HCT116 (cell line): ENCODE measurements at regions not wholly inside any gene's neighbourhood (a gene's known extent, or its start where the extent isn't known, plus 50 kb on each side); places are given as distances from the start of the nearest gene placed in this dataset.

Experiments used
- ATAC-seq: fragments of 200-7000 bp; cut with Tn5 transposase; 2 replicates; pipeline ENCODE4 v1.9.1; 2020; ENCODE audit warnings: mild to moderate bottlenecking, moderate library complexity
- BruUV-seq: library from RNA; stranded (reverse); fragments of 400-500 nt; replicated peaks from 2 replicates; lab custom pipeline; 2021; lab: Mats Ljungman, UMichigan
- CTCF ChIA-PET: fragments of 300-600 bp; sonication (Branson Sonifier 250); formaldehyde crosslinking; loops from one replicate; lab custom pipeline; 2021; ENCODE audit warnings: antibody characterized with exemption; lab: Charles Lee
- POLR2A ChIA-PET: fragments of 300-600, 350-600 bp; sonication (Branson Sonifier 250); formaldehyde crosslinking; loops from one replicate; lab custom pipeline; 2021; ENCODE audit warnings: antibody characterized with exemption; lab: Charles Lee
- RAD21 ChIA-PET, 2 experiments: fragments of 300-600 bp; sonication (Branson Sonifier 250); formaldehyde crosslinking; loops; one replicate each; lab custom pipeline; 2023; ENCODE audit warnings: low total read pairs in 2 of 2; ENCODE audit not compliant: uncharacterized antibody in 2 of 2, unreplicated experiment in 2 of 2, low non-redundant PET in 1 of 2; lab: Charles Lee
- DNase-seq: peaks from one replicate; pipeline ENCODE4 v3.0.0-alpha.2; 2010; ENCODE audit warnings: low read depth, low spot score
- H2AFZ ChIP-seq: fragments of 200-600 bp; shearing (Covaris generic), sonication (generic); 2 replicates; pipeline ENCODE4 v1.6.1; 2017; ENCODE audit warnings: low read depth, mixed run types, mixed read lengths, antibody characterized with exemption, low read length; ENCODE audit not compliant: poor library complexity, severe bottlenecking
- H3K27ac ChIP-seq: 2 replicates; pipeline ENCODE4 v1.5.1; 2012; ENCODE audit warnings: low read depth, low read length
- H3K27me3 ChIP-seq: fragments of 200-600 bp; sonication (generic); 2 replicates; pipeline ENCODE4 v1.6.1; 2016; ENCODE audit warnings: mixed run types, low read length, mixed read lengths; ENCODE audit not compliant: insufficient read depth
- H3K36me3 ChIP-seq, 2 experiments: fragments of 200-500 bp in 1 of 2; fragments of 200-600 bp in 1 of 2; sonication (Bioruptor generic) in 1 of 2; sonication (generic) in 1 of 2; 2 replicates each; pipeline versions ENCODE4 v1.5.1 to v1.6.1; 2014 to 2016; ENCODE audit warnings: low read length in 2 of 2, inconsistent platforms in 1 of 2, mixed read lengths in 1 of 2, mixed run types in 1 of 2; ENCODE audit not compliant: insufficient read depth in 2 of 2, control insufficient read depth in 1 of 2
- H3K4me1 ChIP-seq, 2 experiments: fragments of 200-600 bp in 1 of 2; sonication (generic) in 1 of 2; 2 replicates each; pipeline versions ENCODE4 v1.5.1 to v1.6.1; 2012 to 2017; ENCODE audit warnings: low read length in 2 of 2, inconsistent platforms in 1 of 2, mild to moderate bottlenecking in 1 of 2, mixed read lengths in 1 of 2, mixed run types in 1 of 2, moderate library complexity in 1 of 2; ENCODE audit not compliant: insufficient read depth in 2 of 2, control insufficient read depth in 1 of 2
- H3K4me2 ChIP-seq: fragments of 200-600 bp; sonication (generic); 2 replicates; pipeline ENCODE4 v1.6.1; 2017; ENCODE audit warnings: mixed run types, low read length, mixed read lengths
- H3K4me3 ChIP-seq, 2 experiments: fragments of 200-600 bp in 1 of 2; sonication (generic) in 1 of 2; replicated peaks in 1 of 2; 2 replicates each; pipeline ENCODE4 v1.5.1; 2011 to 2016; ENCODE audit warnings: low read length in 2 of 2, control low read depth in 1 of 2, low read depth in 1 of 2, mild to moderate bottlenecking in 1 of 2, mixed read lengths in 1 of 2, mixed run types in 1 of 2
- H3K79me2 ChIP-seq: fragments of 200-600 bp; sonication (generic); 2 replicates; pipeline ENCODE4 v1.6.1; 2017; ENCODE audit warnings: mild to moderate bottlenecking, mixed run types, low read length, moderate library complexity, mixed read lengths; ENCODE audit not compliant: insufficient read depth
- H3K9ac ChIP-seq: fragments of 200-600 bp; sonication (generic); 2 replicates; pipeline ENCODE4 v1.6.1; 2016; ENCODE audit warnings: low read length, mixed read lengths
- H3K9me2 ChIP-seq: fragments of 200-600 bp; sonication (generic), shearing (Covaris generic); 2 replicates; pipeline ENCODE4 v1.6.1; 2017; ENCODE audit warnings: mixed run types, mild to moderate bottlenecking, moderate library complexity; ENCODE audit not compliant: insufficient read depth
- H3K9me3 ChIP-seq, 2 experiments: fragments of 200-500 bp in 1 of 2; fragments of 200-600 bp in 1 of 2; sonication (Bioruptor generic) in 1 of 2; sonication (generic) in 1 of 2; 2 replicates each; pipeline ENCODE4 v1.6.1; 2014 to 2017; ENCODE audit warnings: low read length in 2 of 2, mixed read lengths in 2 of 2, inconsistent platforms in 1 of 2, low read depth in 1 of 2, mild to moderate bottlenecking in 1 of 2, mixed run types in 1 of 2, moderate library complexity in 1 of 2; ENCODE audit not compliant: control insufficient read depth in 1 of 2, insufficient read depth in 1 of 2
- H4K20me1 ChIP-seq: fragments of 200-600 bp; sonication (generic), shearing (Covaris generic); 2 replicates; pipeline ENCODE4 v1.6.1; 2017; ENCODE audit warnings: mixed run types, mild to moderate bottlenecking, moderate library complexity; ENCODE audit not compliant: insufficient read depth
- CBX3 ChIP-seq: IDR thresholded peaks from 2 replicates; pipeline ENCODE4 v1.6.1; 2012; ENCODE audit warnings: low read depth
- CEBPB ChIP-seq: IDR thresholded peaks from 2 replicates; pipeline ENCODE4 v1.6.1; 2012; ENCODE audit warnings: low read depth
- FOSL1 ChIP-seq: IDR thresholded peaks from 2 replicates; pipeline ENCODE4 v1.6.1; 2012; ENCODE audit warnings: low read depth
- MAX ChIP-seq: IDR thresholded peaks from 2 replicates; pipeline ENCODE4 v1.6.1; 2012
- POLR2A ChIP-seq: IDR thresholded peaks from 2 replicates; pipeline ENCODE4 v1.7.0; 2011; ENCODE audit warnings: borderline replicate concordance; ENCODE audit not compliant: insufficient read depth, insufficient read length; ENCODE audit errors: extremely low read depth
- POLR2AphosphoS5 ChIP-seq: IDR thresholded peaks from 2 replicates; pipeline ENCODE4 v1.6.1; 2011; ENCODE audit warnings: mild to moderate bottlenecking, low read depth, low read length, moderate library complexity
- RAD21 ChIP-seq: IDR thresholded peaks from 2 replicates; pipeline ENCODE4 v1.6.1; 2012; ENCODE audit warnings: low read depth, mild to moderate bottlenecking
- REST ChIP-seq: IDR thresholded peaks from 2 replicates; pipeline ENCODE4 v1.6.1; 2012; ENCODE audit warnings: low read depth
- SIN3A ChIP-seq: IDR thresholded peaks from 2 replicates; pipeline ENCODE4 v1.6.1; 2012; ENCODE audit warnings: low read depth
- YY1 ChIP-seq: IDR thresholded peaks from 2 replicates; pipeline ENCODE4 v1.6.1; 2011; ENCODE audit warnings: low read length, low read depth, moderate library complexity, mild to moderate bottlenecking; ENCODE audit not compliant: insufficient replicate concordance; ENCODE audit errors: extremely low read depth
- ZNF274 ChIP-seq: fragments of 200-500 bp; sonication (Bioruptor generic); IDR thresholded peaks from 2 replicates; pipeline ENCODE4 v1.6.1; 2014; ENCODE audit warnings: mild to moderate bottlenecking, low read depth, low read length, inconsistent platforms
- intact Hi-C: fragments of 100-400 bp; cut with micrococcal nuclease; formaldehyde crosslinking; loops from 2 replicates; pipeline ENCODE4 v1.10.0; 2022

GRCh38 chr18:57211776-57212175 lies 64.9 kb downstream of the BOD1L2 start:
- BruUV-seq = no TSS peak

GRCh38 chr18:57212678-57213077 lies 65.8 kb downstream of the BOD1L2 start:
- Histone ChIP-seq H3K79me2 (no peaks in the 10 kb centered on the region), H4K20me1 (no peaks in the 10 kb centered on the region), H3K36me3 (no peaks in the 10 kb centered on the region), H3K4me2 (no peak overlapping the region), H3K4me1 (peaks cover 15 to 30% of the 10 kb centered on the region in 2 experiments), H2AFZ (no peak overlapping the region), H3K4me3 (no peak overlapping the region), H3K27ac (no peak overlapping the region), H3K27me3 (no peaks in the 10 kb centered on the region), H3K9me2 (no peaks in the 10 kb centered on the region), H3K9me3 (no peaks in the 10 kb centered on the region), H3K9ac (no peak overlapping the region)
- POLR2A ChIA-PET = no interaction called here
- intact Hi-C loops = no loop called here
- ATAC-seq (no peak), DNase-seq (no peak)
- TF ChIP-seq POLR2AphosphoS5 (no peak), YY1 (no peak), ZNF274 (no peak), REST (no peak), POLR2A (no peak), CBX3 (no peak), SIN3A (no peak), MAX (no peak), CEBPB (no peak), RAD21 (no peak), FOSL1 (no peak)
- CTCF ChIA-PET = no interaction called here
- RAD21 ChIA-PET = no interaction called here
- BruUV-seq = no TSS peak

More at GRCh38 chr18:57211776-57212175, 64.9 kb downstream of the BOD1L2 start:
- Histone ChIP-seq H3K4me2 (no peak overlapping the region), H3K27me3 (no peaks in the 10 kb centered on the region), H3K79me2 (no peaks in the 10 kb centered on the region), H3K4me1 (peaks cover 15 to 30% of the 10 kb centered on the region in 2 experiments), H3K36me3 (no peaks in the 10 kb centered on the region), H2AFZ (no peak overlapping the region), H4K20me1 (no peaks in the 10 kb centered on the region), H3K9me2 (no peaks in the 10 kb centered on the region), H3K4me3 (no peak overlapping the region), H3K27ac (no peak overlapping the region), H3K9ac (no peak overlapping the region), H3K9me3 (no peaks in the 10 kb centered on the region)
- intact Hi-C loops = no loop called here
- ChIA-PET RAD21 (no interaction called here), POLR2A (no interaction called here), CTCF (no interaction called here)
- no peak for DNase-seq
- no peak for ATAC-seq
- TF ChIP-seq CEBPB = no peak
